Stimulated activated naive CD8-positive, alpha-beta T cell treated with anti-CD3 and anti-CD28 coated beads, Interleukin-15, amount 100 ng/mL, for 72 hours (primary cell): ENCODE measurements at regions not wholly inside any gene's neighbourhood (a gene's known extent, or its start where the extent isn't known, plus 50 kb on each side); places are given as distances from the start of the nearest gene placed in this dataset.
"Not testable (repeated sequence)": the region's sequence is repeated elsewhere in the genome, so short reads cannot be mapped to it uniquely, and the experiment has no call there.

Experiments used
- ATAC-seq: fragments of 150-1000 bp; cut with Tn5 transposase; 2 replicates; pipeline ENCODE4 v1.10.0; 2021; ENCODE audit warnings: mild to moderate bottlenecking, moderate library complexity
- DNase-seq, 2 donors: peaks; one replicate each; pipeline ENCODE4 v3.0.0; 2021 to 2022
- H3K27ac Mint-ChIP-seq, 2 donors: one replicate each; pipeline ENCODE4 v1.8.0; 2022; ENCODE audit warnings: mild to moderate bottlenecking in 2 of 2, mixed read lengths in 2 of 2, moderate library complexity in 2 of 2
- H3K27me3 Mint-ChIP-seq: one replicate; pipeline ENCODE4 v1.8.0; 2022; ENCODE audit warnings: mixed read lengths
- H3K4me1 Mint-ChIP-seq: one replicate; pipeline ENCODE4 v1.8.0; 2022; ENCODE audit warnings: mild to moderate bottlenecking, mixed read lengths
- H3K4me3 Mint-ChIP-seq, 2 donors: one replicate each; pipeline ENCODE4 v1.8.0; 2022; ENCODE audit warnings: mild to moderate bottlenecking in 2 of 2, mixed read lengths in 2 of 2, moderate library complexity in 1 of 2
- H3K9me3 Mint-ChIP-seq, 2 donors: one replicate each; pipeline ENCODE4 v1.8.0; 2022; ENCODE audit warnings: mixed read lengths in 2 of 2

DNA sequence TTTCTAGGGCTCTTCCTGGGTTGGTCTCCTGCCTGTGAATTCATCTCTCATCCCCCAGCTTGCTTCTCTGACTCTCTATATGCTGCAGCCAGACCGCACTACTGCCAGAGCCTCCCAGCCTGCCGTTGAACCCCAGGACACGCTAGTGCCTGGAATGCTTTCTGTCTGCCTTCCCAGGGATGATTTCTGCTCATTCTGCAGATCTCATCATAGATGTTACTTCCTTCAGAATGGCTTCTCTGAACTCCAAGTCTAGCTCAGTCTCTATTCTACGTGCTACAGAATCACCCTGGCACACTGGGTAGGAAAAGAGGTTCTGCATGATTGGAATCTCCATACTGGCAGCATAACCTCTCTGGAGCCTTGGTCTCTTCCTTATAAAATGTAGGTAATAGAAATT, 94.8 kb upstream of the RAB12 start:
- no peaks in the 10 kb centered on the region for H3K4me1 Mint-ChIP-seq
- ATAC-seq: no peak
- no peaks in the 10 kb centered on the region for H3K27me3 Mint-ChIP-seq
- DNase-seq: no peak
- H3K27ac Mint-ChIP-seq: no peak overlapping the region
- no peak overlapping the region for H3K4me3 Mint-ChIP-seq
- H3K9me3 Mint-ChIP-seq: no peaks in the 10 kb centered on the region

- peak overlapping the region in 1 of 2 donors; percentile 7 for H3K27ac Mint-ChIP-seq
- peaks cover 0 to 3% of the 10 kb centered on the region in 2 donors for H3K9me3 Mint-ChIP-seq
- ATAC-seq: no peak
- H3K4me3 Mint-ChIP-seq: no peak overlapping the region
- no peaks in the 10 kb centered on the region for H3K4me1 Mint-ChIP-seq
- no peaks in the 10 kb centered on the region for H3K27me3 Mint-ChIP-seq
- no peak for DNase-seq
Observed at GRCh38 chr18:8515142-8515865, 93.9 kb upstream of the RAB12 start.

DNA sequence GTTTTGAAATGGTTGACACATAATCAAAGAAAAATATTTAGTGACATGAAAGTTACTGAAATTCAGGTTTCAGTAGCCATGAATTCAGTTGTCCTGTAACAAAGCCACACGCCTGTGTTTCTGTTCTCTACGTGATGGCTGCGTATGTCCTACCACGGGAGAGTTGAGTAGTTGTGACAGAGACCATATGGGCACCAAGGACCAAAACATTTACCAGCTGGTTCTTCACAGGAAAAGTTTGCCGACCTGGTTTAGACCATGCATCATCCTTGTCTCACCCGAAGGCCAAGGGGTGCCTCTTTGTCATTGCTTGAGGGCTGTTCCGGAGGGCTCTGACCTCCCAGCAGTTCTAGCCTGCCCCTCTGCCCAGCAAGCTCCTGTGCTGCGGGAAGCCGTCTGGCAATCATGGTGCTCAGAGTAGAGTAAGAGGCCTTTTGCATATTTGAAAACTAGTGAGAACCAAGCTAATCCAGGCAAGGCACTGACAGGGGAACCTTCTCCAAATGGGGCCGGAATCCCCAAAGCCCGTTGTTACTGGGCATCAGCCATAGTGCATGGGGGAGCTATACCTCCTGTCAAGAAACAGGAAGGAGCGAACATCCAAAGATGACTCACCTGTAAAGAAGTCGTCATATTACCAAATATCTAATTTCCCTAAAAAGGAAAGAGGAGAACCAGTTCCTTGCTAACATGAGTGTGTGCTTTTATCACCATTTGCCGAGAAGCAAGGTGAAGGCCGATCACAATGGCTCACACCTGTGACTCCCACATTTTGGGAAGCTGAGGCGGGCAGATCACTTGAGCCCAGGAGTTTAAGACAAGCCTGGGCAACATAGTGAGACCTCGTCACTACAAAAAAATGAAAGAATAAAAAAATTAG, 92.6 kb upstream of the RAB12 start:
- Mint-ChIP-seq H3K4me3 (no peak overlapping the region), H3K27ac (no peak overlapping the region), H3K27me3 (no peaks in the 10 kb centered on the region), H3K9me3 (peaks cover 4 to 7% of the 10 kb centered on the region in 2 donors), H3K4me1 (no peaks in the 10 kb centered on the region)
- DNase-seq (no peak), ATAC-seq (no peak)

DNA sequence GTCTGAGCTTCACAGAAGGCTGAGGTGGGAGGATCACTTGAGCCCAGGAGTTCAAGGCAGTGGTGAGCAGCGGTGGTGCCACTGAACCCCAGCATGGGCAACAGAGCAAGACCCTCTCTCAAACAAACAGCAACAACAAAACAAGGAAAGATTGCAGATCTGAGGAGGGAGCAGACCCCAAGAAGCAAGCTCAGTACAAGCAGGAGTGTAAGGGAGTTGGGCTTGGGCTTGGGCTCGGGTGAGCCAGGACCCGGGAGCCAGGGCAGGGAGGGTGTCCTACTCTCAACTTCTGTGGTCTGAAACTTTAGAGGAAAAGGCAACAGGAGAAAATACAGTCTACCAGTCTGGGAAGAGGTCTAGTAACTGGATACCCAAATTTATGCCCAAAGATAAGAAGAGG, 92.0 kb upstream of the RAB12 start:
- no peak for ATAC-seq

GRCh38 chr18:8519102-8519501, 90.1 kb upstream of the RAB12 start:
- no peak overlapping the region for H3K27ac Mint-ChIP-seq
- H3K4me1 Mint-ChIP-seq: no peaks in the 10 kb centered on the region
- peaks cover 4 to 7% of the 10 kb centered on the region in 2 donors for H3K9me3 Mint-ChIP-seq
- H3K27me3 Mint-ChIP-seq: peaks cover 12% of the 10 kb centered on the region
- ATAC-seq (no peak), DNase-seq (no peak)
- H3K4me3 Mint-ChIP-seq: no peak overlapping the region

More for the DNA sequence above, 92.0 kb upstream of the RAB12 start:
- H3K27ac Mint-ChIP-seq: no peak overlapping the region
- no peak for DNase-seq
- H3K27me3 Mint-ChIP-seq: no peaks in the 10 kb centered on the region
- peaks cover 4 to 7% of the 10 kb centered on the region in 2 donors for H3K9me3 Mint-ChIP-seq
- H3K4me3 Mint-ChIP-seq: no peak overlapping the region
- no peaks in the 10 kb centered on the region for H3K4me1 Mint-ChIP-seq

DNA sequence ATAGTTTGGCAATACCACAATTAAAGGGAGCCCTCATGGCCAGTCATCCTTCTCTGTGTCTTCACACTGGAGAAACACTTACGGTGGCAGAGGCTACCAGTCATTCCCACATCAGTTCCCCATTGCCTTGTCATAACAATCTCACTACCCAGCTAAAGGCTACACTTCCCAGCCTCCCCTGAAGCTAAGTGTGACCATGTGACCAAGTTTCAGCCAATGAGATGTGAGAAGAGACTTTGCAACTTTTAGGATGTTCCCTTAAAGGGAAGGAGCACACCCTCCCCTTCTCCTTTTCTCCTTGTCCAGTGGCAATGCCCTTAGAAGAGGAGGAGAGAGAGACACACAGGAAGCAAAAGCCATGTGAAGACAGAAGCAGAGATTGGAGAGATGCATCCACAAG, 89.0 kb upstream of the RAB12 start:
- Mint-ChIP-seq H3K4me3 (no peak overlapping the region), H3K27ac (no peak overlapping the region), H3K4me1 (no peaks in the 10 kb centered on the region), H3K27me3 (peaks cover 22% of the 10 kb centered on the region), H3K9me3 (peaks cover 4 to 7% of the 10 kb centered on the region in 2 donors)
- no peak for DNase-seq
- no peak for ATAC-seq

DNA sequence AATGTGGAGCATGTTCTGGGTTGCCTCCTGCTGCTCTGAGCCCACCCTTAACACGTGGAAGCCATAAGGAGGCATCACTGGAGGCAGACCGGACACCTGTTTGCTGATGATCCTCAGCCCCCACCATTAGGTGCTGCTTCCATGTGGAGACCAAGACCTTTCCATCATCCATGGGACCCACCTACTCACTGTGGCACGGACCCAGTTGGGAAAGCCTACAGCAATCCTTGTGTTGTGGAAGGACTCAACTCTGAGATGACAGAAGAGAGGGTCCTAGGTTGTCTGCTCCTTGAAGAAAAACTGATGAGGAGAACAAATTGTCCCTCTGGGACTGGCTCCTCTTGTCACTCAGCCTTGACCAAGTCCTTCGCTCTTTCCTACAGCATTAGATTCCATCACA, 86.5 kb upstream of the RAB12 start:
- no peak overlapping the region for H3K27ac Mint-ChIP-seq
- H3K27me3 Mint-ChIP-seq: peaks cover 42% of the 10 kb centered on the region
- no peak for ATAC-seq
- H3K4me1 Mint-ChIP-seq: peaks cover 7% of the 10 kb centered on the region
- DNase-seq: no peak
- H3K9me3 Mint-ChIP-seq: peaks cover 4 to 7% of the 10 kb centered on the region in 2 donors
- no peak overlapping the region for H3K4me3 Mint-ChIP-seq

DNA sequence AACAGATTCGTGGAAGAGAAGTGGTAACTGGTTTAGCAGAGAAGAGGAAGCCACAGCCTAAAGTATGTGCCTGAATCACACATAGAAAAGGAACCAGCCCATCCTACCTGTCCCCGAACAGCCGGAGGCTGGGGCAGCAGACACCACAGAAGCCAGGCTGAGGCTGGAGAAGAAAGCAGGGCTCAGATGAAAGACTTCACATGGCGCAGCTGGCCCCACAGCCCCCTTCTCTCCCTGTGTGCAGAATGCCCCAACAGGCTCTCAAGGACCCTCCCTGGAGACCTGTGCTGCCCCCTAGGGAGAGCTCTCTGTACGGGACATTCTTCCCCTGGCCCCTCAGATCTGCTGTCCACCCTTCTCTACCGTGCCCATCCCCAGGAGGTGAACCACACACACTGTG, 83.5 kb upstream of the RAB12 start:
- peaks cover 44% of the 10 kb centered on the region for H3K27me3 Mint-ChIP-seq
- H3K9me3 Mint-ChIP-seq: peaks cover 16 to 18% of the 10 kb centered on the region in 2 donors
- H3K27ac Mint-ChIP-seq: no peak overlapping the region
- DNase-seq (no peak), ATAC-seq (peak; percentile 28)
- H3K4me3 Mint-ChIP-seq: no peak overlapping the region
- H3K4me1 Mint-ChIP-seq: peaks cover 7% of the 10 kb centered on the region

DNA sequence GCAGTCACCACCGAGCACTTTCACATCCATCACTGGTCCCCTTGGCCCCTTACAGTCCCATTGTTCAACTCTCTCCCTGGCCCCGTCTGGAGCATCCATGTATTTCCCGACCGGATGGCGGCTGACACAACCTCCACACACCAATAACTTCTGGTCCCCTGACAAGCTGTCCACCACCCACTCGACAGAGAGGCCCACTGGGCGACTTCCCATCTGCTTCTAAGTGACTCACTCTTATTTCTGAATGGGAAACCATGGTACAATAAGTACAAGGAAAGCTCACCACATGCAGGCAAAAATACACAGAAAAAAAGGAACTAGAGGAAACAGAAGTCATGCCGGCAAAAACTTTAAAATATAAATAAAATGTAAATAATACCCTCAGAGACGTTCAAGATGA, 82.9 kb upstream of the RAB12 start:
- DNase-seq: no peak
- no peak overlapping the region for H3K27ac Mint-ChIP-seq
- H3K27me3 Mint-ChIP-seq: peaks cover 44% of the 10 kb centered on the region
- no peak overlapping the region for H3K4me3 Mint-ChIP-seq
- peaks cover 7% of the 10 kb centered on the region for H3K4me1 Mint-ChIP-seq
- ATAC-seq: no peak
- H3K9me3 Mint-ChIP-seq: peaks cover 18 to 24% of the 10 kb centered on the region in 2 donors

DNA sequence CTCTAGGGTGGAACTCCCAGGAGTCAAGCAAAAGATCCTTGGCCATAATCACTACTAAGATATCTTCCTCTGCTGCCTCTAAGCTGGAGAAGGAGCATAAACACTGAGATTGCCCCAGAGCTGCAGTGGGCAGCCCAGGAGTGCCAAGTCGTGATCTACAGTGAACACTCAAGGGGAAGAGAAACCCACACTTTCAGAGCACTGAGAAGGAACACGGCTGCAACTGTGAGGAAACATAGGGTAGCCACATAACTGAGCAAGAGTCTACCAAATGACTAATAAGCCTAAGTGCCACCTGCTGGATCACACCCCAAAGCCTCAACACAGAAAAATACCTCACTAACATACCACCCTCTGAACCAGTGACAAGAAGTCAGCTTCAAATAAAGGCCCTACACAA, 79.6 kb upstream of the RAB12 start:
- no peak overlapping the region for H3K27ac Mint-ChIP-seq
- H3K4me3 Mint-ChIP-seq: no peak overlapping the region
- no peak for DNase-seq
- peaks cover 29% of the 10 kb centered on the region for H3K27me3 Mint-ChIP-seq
- no peak for ATAC-seq
- H3K4me1 Mint-ChIP-seq: peaks cover 7% of the 10 kb centered on the region
- H3K9me3 Mint-ChIP-seq: peaks cover 30 to 36% of the 10 kb centered on the region in 2 donors

DNA sequence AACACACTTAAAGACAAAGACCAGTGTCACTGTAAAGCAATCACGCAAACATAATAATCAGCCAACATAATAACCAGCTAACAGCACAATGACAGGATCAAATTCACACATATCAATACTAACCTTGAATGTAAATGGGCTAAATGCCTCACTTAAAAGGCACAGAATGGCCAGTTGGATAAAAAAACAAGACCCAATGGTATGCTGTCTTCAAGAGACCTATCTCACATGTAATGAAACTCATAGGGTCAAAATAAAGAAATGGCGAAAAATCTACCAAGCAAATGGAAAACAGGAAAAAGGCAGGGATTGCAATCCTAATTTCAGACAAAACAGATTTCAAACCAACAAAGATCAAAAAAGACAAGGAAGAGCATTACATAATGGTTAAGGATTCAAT, 78.2 kb upstream of the RAB12 start:
- peaks cover 14% of the 10 kb centered on the region for H3K27me3 Mint-ChIP-seq
- not testable (repeated sequence) for ATAC-seq, H3K27ac Mint-ChIP-seq, DNase-seq, H3K4me1 Mint-ChIP-seq, H3K4me3 Mint-ChIP-seq
- H3K9me3 Mint-ChIP-seq: peaks cover 30 to 36% of the 10 kb centered on the region in 2 donors

GRCh38 chr18:8536231-8536630, 73.0 kb upstream of the RAB12 start:
- DNase-seq (no peak), ATAC-seq (no peak)
- Mint-ChIP-seq H3K27me3 (no peaks in the 10 kb centered on the region), H3K27ac (no peak overlapping the region), H3K4me1 (no peaks in the 10 kb centered on the region), H3K4me3 (no peak overlapping the region), H3K9me3 (peaks cover 13 to 14% of the 10 kb centered on the region in 2 donors)

DNA sequence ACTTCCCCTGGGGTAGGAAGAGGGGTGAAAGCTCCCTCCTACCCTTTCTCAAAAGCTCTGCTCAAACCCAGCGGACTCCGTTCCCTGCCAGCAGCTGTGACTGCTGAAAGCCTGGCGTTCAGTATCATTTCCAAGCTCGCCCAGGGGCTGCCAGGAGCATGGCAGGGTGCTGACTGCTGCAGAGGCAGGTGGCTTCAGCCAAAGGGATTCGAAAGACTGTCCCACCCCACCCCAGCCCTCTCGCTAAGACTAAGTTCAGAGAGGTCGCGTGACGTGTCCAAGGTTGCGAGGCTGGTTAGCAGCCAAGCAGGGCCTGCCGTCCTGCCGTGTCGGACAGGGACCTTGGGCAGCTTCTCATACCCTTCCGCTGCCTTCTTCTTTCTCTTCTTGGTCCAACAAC, 72.3 kb upstream of the RAB12 start:
- H3K9me3 Mint-ChIP-seq: peaks cover 6 to 7% of the 10 kb centered on the region in 2 donors
- H3K27ac Mint-ChIP-seq: peak overlapping the region in 1 of 2 donors; percentile 93
- DNase-seq: no peak
- no peaks in the 10 kb centered on the region for H3K27me3 Mint-ChIP-seq
- no peak overlapping the region for H3K4me3 Mint-ChIP-seq
- ATAC-seq: peak; percentile 28
- H3K4me1 Mint-ChIP-seq: no peaks in the 10 kb centered on the region

DNA sequence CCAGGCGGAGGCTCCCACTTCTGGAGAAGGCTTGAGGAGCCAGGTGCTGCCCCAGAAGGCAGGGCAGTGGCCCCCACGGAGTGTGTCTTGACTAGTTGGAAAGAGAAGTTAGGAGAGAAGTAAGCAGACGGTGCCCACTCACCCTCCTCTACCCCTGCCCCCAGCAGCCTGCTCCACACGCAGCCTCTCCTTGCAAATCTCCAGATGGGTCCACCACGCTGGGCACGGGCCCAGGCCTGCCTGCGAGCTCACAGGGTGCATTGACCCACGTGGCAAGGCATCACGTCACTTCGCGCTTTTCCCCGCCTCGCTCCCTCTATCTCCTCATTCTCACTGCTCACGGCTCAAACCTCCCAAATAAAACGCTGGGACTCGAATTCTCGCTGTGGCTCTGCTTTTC, 71.8 kb upstream of the RAB12 start:
- Mint-ChIP-seq H3K4me1 (no peaks in the 10 kb centered on the region), H3K27me3 (no peaks in the 10 kb centered on the region), H3K4me3 (no peak overlapping the region), H3K9me3 (peaks cover under 1 to 2% of the 10 kb centered on the region in 2 donors), H3K27ac (peak overlapping the region in 1 of 2 donors; percentile 93)
- ATAC-seq (peak; percentile 39), DNase-seq (no peak)

DNA sequence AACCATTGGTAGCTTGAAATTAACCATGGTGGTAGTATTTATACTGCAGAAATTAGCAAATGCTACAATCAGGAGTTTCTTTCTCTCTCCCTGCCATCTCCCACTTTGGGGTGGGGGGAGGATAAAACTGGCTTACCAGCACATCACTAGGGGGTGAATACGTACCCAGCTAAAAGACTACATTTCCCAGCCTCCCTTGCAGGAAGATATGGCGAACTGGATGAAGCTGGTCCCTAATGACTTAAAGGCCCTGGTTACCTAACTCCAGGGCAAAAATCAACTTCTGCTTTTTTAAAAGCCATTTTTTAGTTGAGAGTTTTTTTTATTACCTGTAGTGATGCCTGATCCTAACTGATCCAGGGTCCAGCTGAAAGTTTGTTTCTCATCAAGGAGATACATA, 70.3 kb upstream of the RAB12 start:
- ATAC-seq (no peak), DNase-seq (no peak)
- no peaks in the 10 kb centered on the region for H3K4me1 Mint-ChIP-seq
- peaks cover 7% of the 10 kb centered on the region for H3K27me3 Mint-ChIP-seq
- no peak overlapping the region for H3K4me3 Mint-ChIP-seq
- H3K9me3 Mint-ChIP-seq: no peaks in the 10 kb centered on the region
- H3K27ac Mint-ChIP-seq: no peak overlapping the region

- DNase-seq (no peak), ATAC-seq (no peak)
- Mint-ChIP-seq H3K27ac (no peak overlapping the region), H3K4me1 (no peaks in the 10 kb centered on the region), H3K4me3 (no peak overlapping the region), H3K9me3 (no peaks in the 10 kb centered on the region), H3K27me3 (peaks cover 9% of the 10 kb centered on the region)
Observed at GRCh38 chr18:8546677-8547076, 62.6 kb upstream of the RAB12 start.
